CD4-positive, alpha-beta T cell treated with Interferon alpha-2 for 1 hour (primary cell): ENCODE measurements at regions not wholly inside any gene's neighbourhood (a gene's known extent, or its start where the extent isn't known, plus 50 kb on each side); places are given as distances from the start of the nearest gene placed in this dataset.

Experiments
- DNase-seq, 2 donors: peaks; one replicate each; pipeline ENCODE4 v3.0.0-alpha.2; 2020 to 2022

DNA sequence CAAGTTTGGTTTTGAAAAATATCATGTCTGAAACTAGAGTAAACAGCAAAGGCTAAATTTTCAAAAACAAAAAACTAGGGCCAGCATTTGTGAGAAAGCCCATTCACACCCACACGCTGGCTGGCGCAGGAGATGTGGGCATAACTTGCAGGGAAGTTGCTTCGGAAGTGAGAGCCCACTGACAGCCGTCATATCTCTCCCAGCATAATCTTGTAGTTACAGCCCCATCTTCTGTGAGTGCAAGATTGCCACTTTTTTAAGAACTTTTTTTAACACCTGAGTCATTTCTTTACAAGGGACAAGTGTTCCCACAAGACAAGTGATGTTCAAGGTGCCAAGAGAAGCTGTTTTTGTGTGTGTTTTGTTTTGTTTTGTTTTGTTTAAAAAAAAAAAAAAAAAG, 212.5 kb upstream of the CNR1 start:
- DNase-seq = no peak

DNA sequence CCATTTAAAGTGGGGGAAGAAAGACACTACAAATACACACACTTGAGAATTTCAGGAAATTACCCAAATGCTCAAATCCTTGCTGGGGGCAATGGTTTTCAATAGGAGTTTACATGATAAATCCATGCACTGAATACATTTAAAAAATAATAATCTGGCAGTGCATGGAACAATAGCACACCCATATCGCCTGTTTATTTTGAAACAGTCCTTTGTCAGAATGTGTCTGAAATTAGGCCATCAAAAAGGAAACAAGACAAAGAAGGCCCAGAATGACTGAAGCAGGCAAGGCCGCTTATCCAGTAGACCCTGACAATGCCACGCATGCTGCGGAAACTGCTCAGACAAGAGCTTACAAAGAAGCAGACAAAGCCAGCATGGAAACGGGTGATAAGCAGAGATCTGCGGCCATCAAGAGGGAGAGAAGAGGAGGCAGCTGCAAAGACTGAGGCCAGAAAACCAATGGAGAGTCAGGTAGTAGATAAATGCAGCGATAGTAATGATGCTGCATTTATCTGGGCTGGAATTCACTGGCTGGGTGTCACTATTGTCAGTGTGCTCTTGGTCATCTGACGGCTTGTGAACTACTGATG, 211.9 kb upstream of the CNR1 start:
- DNase-seq = no peak

DNA sequence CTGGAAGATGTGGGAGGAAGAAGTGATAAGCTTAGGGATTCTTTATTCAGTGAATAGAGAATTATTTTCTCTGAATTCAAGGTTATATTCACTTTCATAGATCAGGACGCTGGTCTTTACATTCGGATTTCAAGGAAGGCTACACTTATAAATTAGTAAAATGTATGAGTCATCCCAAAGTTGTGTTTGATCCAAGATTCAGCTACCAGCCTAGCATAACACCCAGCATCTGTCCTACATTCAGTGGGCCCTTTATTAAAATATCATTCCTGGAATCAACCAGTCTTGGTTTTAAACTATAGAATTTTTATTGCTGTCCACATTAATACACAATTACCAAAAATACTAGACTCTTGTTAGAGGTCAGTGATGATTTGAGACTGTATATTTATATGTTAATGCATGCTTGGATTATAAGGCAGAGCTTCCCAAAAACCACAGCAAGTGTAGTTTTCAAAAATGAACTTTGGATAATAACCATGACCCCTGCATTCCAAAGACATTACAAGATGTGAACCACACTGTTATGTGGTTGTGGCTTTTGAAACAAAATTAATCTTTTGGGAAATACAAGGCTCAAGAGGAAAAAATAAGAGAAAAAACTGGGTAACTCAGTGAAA, 210.7 kb upstream of the CNR1 start:
- DNase-seq = no peak

DNA sequence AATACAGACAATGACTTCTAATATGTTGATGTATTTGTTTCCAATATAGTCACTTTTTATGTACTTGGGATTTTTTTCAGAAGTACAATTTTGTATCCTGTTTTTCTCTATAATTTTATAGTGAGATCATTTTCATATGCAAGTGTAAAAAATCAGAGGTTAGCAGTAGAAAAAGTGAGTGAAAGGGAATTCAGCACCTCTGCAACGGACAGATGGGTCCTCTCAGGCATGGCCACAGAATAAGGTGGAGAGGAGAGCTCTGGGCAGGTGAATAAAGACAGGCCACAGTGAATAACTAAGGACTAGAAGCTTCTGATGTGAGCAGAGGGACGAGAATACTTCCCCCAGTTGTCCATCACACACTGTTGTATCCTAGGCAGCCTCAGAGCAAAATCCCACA, 210.1 kb upstream of the CNR1 start:
- no peak for DNase-seq

DNA sequence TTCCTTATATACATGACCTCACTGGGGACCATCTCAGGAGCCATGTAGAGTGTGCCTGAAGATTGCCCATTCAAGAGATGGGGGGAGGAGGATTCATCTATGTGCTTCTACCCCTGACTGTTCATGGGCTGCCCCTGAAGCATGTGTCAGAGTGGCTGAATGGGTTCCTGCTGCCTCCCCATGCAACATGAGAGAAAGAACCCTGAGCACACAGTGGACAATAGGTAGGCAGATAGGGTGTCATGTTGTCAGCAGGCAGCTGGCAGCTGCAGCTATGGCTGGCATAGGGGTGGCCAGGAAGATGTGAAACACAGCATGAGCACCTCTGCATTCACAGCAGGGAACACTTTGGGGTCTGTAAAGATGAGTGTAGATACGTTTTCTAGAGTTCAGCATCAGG, 208.4 kb upstream of the CNR1 start:
- DNase-seq = no peak

DNA sequence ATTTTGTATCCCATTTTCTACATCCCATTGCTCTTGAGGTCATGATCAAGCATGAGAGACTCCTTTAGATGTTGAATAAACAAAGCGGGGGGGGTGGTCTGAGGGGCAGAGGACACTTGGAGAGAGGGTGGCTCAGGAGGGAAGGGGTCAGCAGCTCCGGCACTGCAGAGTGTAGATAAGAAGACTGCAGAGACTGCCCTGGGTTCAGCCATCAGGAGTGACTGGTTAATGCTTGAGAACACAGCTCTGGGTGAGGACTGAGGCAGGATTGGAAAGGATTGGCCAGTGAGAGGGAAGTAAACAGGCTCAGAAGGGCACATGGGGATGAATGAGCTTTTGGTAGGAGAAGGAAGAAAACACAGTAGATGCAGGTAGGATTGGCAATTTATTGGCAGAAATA, 205.3 kb upstream of the CNR1 start:
- no peak for DNase-seq

DNA sequence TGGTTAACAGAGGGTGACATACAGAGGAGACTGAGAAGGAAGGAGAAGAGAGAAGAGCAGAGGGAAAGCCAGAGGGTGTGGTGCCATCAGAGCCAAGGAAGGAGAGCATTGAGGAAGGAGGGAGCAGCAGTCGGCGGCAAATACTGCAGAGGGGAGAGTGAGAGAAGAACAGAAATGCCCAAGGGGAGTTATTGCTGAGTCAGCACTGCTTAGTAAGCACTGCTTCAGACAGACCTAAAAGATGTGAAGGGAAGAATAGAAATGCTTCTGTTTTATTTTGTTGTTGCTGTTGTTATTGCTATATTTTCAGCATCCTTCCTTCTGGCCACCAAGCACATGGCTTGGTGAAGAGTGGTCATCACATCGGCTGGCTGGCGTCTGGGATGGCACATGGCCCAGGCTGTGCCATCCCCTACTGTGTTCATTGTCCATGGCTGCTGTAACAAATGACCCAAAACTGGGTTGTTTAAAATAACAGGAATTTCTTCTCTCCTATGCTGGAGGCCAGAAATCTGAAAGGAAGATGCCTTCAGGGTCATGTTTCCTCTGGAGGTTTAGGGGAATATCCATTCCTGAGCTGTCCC, 204.1 kb upstream of the CNR1 start:
- DNase-seq = no peak

DNA sequence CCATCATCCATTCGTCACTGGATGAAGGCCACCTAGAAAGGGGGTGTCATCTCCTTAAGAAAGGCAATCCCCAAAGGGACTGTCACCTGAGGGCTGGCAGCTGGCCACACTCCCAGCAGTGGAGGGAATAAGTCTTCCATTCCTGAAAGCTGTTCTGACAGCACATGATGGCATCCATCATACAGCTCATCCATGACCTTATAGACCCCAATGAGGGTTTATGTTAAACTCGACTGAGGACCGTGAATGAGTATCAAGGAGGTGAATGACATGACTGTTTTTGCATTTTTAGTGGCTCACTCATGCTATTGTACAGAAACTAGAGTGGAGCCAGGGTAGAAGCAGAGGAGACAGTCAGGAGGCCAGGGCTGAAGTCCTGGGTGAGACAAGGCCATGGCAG, 203.1 kb upstream of the CNR1 start:
- no peak for DNase-seq

DNA sequence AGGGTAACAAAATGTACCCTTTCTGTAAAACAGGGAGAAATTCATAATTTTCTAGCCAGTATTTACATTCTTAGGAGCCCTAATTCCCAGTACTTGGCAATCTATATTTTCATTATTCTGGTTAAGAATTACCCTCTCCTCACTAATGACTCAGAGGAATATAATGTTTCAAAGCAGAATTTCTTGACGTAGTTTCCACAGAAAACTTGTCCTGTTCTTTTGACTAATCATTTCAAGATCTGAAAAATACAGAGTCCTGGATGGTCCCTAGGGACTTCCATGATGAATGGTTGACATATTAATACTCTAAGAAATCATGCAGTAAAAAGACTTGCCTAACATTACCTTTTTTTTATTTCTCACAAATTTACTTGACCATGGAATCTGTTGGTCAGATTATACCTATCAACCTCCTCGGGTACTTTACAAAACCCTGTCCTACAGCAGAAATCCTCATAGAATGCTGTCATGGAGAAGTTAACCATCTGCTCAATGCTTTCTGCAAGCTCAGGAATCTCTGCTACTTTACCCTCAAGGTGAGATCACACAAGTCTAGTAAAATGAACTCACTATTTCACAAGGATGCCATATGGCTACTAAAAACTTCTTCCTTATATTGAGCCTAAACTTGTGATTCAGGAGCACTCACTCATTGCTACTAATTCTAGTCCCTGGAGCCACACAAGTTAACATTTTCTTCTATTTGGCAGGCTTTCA, 202.1 kb upstream of the CNR1 start:
- DNase-seq = no peak

DNA sequence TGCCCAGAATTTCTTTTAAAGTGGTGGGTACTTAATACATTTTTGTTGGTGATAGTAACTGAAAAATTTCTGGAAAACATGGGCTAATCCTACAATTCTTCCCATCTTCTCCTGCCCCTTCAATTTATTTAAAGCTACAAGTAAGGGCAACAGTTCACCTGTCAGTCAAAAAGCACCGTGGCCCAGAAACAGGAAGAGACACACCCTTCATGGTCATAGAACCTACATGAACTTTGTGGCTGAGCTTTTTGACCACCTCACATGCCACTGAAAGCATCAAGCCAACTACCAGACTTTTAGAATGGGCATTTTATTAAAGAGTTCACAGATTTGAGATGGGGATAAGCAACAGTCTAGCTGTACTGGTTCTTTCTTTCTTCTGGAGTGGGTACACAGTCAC, 201.1 kb upstream of the CNR1 start:
- no peak for DNase-seq

DNA sequence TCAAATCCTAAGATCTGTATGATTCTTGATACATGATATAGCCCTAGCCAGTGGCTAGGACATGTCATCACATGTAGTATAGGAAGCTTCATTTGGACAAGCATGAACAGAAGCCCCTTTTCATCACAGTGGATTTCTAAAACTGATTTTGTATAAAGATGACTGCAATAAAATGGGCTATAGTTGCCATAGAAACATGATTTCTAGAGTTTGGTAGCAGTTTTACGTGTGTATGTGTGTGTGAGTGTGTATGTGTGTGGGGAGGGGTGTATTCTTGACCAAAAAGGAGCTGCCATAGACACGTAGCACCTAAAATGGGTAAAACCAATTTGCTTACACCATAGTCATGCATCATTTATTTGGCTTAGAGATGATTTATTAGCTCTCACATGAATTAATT, 200.5 kb upstream of the CNR1 start:
- DNase-seq = no peak

DNA sequence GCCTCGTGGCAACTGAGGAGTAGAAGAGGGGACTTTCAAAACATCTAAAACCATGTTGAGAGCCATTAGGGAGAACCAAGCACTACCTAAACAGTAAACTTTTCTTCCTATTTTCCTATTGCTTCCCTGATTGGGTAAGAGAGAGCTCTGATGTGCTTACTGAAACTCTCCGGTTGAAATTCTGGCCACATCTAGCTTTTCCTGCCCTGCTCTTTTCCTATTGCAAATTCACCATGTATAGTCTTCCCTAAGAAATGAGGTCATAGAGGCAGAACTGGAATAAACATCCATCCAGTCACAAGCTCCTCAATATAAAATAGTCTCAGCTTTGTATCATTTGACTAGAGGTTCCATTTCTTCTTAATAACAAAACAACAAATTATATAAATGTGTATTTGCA, 199.5 kb upstream of the CNR1 start:
- no peak for DNase-seq

DNA sequence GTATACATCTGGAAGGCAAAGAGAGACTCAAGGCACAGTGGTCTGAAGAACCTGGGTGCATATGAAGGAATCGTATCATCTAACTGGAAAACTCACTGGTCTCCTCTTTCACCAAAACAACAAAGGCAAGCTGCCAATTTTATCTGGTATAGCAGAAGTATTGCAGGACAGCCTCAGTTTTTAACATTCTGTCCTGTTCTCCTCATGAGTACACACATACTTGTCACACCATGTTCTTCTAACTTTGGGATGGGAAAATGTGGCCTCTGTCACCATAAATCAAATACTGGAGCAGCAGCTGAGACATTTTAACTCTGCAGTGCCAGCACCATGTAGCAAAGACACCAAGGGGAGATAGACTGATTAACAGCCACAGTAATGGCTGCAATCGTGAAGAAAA, 199.1 kb upstream of the CNR1 start:
- DNase-seq = no peak

DNA sequence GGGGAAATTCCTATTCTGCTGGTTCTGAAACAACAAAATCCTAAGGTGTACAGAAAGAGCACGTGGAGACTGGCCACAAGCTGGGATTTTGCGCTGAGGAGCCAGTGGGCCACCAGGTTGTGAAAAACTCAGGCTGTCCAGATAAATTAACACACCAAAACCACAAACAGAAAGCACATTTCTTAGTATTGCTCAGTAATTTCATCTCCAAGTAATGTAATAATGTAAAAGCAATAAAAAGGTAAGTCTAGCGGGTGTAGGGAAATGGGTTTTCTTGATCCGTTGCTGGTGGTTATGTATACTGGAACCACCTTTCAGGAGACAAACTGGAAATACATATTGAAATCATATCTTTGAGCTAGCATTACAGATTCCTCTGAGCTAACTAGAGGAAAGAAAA, 195.6 kb upstream of the CNR1 start:
- no peak for DNase-seq

DNA sequence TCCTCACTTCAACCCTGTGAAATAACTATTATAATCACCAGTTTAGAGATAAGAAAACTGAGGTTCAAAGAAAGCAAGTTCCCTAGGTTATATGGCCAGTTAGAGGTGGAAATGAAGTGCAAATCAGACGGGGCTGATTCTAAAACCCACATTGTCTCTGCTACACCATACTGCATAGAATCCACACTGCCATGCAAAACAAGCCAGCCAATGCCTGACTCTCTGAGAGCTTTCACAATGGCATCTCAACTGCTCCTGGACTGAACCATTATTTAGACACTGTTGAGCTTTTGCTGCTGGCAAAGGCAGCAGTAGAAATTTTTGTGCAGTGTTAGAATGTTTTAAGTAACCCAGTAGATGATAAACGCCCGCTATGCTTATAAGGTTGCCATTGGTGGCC, 195.2 kb upstream of the CNR1 start:
- DNase-seq = no peak

DNA sequence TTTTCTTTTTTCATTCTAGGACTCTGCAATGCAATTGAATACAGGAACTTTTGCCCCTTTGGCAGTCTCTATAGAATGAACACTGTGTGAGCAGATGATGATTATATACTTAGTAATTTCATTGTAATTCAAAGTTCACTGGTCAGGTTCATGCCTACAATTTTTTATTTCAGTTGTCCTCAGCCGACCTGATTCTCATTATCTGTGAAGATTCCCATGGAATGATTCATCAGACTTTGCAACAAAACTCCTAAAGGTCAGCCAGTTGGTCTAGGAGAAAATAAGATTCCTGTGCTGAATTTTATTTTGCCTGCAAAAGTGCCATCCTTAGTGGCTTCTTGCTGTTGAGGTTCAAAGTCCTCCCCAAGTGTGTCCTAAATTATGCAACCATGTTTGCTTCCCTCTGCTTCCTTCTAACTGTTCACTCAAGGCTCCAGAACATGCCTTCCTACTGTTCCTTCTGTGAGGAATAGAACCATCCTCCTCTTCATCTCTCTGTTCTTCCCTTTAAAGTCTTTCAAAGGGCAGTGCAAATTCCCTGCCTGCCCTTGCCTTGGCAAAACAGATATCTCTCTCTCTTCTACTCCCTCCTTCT, 194.2 kb upstream of the CNR1 start:
- no peak for DNase-seq

DNA sequence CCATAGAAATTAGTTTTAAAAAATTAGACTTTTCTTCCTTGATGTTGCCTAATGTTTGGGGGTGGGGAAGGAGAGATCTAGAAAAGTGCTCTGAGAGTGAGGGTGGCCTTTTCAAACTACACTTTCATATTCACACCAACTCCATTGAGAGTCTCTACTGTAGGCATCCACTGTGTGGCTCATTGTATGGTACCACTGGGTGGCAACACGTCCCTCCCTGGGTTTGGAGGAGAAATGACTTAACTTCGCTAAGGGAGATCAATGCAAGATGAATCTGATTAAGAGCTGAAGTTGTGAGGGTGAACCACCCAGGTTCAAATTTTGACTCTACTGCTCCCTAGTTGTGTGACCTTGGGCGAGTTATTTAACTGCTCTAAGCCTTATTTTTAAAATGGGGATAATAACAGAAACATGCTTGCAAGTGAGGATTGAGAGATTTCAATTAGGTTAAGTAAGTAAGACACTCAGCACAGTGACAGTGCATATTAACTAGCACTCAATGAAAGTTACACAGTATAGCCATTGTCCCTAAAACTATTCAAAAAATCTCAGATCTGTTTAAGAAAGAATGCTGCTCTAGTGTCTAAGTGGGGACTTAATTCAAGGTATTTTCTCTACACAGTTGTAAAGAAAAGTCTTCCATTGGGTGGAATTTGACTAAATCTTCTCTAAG, 193.5 kb upstream of the CNR1 start:
- no peak for DNase-seq

DNA sequence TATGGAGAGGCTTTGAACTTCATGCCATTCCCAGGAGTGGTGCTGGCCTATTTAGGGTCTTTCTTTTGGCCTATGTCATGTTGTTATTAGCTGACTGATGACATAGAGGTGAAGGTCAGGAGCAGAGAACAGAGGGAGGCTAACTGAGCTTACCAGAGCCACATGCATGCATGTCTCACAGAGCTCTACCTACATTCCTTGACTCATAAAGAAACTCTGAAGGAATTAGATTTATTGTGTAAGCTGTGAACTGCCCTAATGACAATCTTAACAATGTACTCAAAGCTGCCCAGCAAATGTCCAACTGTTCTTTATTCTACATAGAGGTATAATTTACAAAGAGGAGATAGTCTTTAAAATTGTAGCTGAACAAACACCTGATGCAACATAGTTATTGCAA, 192.7 kb upstream of the CNR1 start:
- DNase-seq = no peak

DNA sequence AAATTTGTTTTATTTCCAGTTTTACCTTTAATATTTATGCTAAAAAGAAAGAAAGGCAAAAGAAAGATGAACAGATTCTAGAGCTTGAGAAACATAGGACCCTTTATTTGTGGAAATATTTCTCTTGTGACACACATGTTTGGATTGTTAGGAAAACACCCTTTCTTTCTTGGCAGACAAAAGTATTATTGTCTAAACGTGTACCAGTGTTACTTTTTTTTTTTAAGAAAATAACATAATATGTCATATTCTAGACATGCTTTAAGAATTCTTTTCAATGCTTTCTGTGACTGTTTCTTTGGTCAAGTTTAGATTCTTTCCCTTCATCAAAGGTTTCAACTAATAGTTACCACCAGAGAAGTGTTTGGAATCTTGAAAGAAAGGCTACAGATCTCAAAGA, 183.4 kb upstream of the CNR1 start:
- DNase-seq = no peak

DNA sequence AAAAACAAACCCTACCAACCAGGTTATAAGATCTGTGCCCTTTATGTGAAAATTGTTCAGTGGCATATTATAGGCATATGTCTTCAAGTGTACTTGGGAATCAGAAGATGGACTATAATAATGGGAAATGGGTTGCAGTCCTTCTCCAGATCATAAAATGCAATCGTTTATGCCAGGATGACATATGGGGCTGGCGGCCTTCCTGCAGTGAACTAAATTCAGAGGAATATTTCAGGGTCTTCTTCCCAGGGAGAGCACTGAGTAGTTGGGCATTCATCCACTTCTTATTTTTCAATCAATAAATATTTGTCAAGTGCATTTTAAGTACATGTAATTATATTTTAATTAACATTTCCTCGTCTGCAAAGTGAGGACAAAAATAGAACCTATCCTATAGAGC, 176.2 kb upstream of the CNR1 start:
- DNase-seq = no peak

DNA sequence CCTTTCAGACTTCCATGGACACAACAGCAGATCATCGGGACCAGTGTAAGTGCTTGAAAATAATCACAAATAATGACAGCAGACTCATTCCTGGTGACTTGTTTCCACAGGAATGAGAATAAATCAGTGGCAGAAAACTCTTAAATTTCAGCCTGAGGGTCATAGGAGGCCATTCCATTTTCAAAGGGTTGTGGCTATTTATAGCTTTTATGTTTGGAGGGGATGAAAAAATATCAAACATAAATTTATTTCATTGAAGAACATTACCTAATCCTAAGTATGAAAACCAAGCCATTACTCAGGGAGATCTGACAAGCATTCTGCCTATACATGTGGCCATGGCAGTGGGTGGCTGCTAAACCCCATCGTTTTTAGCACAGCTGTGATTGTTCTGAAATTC, 173.6 kb upstream of the CNR1 start:
- DNase-seq = no peak

DNA sequence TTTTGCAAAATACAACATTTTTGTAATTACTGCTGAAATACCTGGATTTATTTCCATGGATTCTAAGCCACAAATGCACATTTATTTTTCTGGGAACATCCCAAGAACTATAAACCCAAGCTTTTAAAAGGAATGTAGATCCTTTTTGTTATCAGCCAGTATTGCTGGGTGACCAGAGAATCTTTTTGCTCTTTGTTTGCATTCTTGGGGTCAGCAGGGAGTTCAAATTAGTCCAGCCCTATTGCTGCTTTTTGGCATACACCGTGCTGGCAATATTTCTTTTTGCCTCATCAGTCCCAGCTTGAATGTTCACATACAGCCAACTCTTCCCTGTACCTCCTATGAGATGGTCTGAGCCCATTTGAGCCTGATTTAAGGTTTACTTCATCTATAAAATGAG, 155.2 kb upstream of the CNR1 start:
- no peak for DNase-seq

DNA sequence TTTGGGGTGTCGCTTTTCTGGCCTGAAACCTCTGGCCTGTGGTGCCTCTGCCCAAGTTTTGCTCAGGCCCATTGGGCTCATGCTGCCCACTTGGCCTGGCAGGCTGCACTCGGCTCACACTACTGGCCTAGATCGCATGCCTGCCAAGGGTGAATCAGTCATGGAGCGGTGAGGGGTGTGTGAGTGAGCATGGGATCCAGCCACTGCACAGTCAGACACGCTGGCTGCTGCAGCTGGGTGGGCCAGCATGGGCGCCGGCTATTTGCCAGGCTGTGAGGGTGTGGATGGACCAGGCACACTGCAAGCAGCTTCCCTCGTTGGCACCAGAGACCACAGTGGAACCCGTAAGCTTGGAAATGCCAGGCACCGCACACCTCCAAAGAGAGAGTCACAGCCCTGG, 145.4 kb upstream of the CNR1 start:
- DNase-seq = no peak

DNA sequence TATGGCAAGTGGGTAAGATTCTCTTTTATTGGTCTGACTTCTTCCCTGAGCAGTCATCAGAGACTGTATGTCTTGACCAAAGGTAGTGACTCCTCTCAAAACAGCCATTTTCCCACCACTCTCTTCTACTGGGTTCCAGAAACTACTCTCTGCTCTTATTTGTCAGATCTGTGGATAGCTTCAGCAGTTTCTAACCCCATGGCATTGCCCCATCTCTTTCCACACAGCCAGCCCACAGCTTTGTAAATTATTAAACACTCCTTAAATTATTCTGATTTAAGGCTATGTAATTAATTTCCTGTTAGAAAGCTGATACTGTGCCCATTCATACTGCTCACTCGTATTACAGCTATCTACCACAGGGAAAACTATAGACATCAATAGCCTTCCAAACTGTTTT, 138.4 kb upstream of the CNR1 start:
- DNase-seq = no peak
